Activated CD4-positive, alpha-beta T cell treated with anti-CD3 and anti-CD28 coated beads, Interleukin-2, amount 50 U/mL, for 16 hours (primary cell): ENCODE measurements at regions not wholly inside any gene's neighbourhood (a gene's known extent, or its start where the extent isn't known, plus 50 kb on each side); places are given as distances from the start of the nearest gene placed in this dataset.
"Not testable (repeated sequence)": the region's sequence is repeated elsewhere in the genome, so short reads cannot be mapped to it uniquely, and the experiment has no call there.

Experiments used
- DNase-seq: peaks from one replicate; pipeline ENCODE4 v3.0.0-alpha.2; 2020

DNA sequence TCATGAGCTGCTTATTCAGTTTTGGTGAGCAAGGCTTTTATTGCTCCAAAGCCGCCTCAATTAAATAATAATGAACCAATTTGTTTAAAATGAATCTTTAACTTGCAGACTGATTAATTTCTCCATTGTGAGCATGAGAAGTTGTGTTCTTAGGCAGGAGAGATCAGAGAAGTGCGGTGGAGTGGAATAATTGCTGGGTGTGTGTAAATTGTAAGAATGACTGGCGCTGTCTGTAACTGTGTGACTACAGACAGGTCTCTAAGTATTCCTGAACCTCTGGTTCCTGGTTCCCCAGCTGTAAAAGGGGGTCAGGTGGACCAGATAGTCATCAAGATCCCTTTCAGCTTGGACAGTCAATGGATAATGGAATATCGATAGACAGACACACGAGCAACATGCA, 98.0 kb upstream of the EFEMP1 start:
- DNase-seq = no peak

DNA sequence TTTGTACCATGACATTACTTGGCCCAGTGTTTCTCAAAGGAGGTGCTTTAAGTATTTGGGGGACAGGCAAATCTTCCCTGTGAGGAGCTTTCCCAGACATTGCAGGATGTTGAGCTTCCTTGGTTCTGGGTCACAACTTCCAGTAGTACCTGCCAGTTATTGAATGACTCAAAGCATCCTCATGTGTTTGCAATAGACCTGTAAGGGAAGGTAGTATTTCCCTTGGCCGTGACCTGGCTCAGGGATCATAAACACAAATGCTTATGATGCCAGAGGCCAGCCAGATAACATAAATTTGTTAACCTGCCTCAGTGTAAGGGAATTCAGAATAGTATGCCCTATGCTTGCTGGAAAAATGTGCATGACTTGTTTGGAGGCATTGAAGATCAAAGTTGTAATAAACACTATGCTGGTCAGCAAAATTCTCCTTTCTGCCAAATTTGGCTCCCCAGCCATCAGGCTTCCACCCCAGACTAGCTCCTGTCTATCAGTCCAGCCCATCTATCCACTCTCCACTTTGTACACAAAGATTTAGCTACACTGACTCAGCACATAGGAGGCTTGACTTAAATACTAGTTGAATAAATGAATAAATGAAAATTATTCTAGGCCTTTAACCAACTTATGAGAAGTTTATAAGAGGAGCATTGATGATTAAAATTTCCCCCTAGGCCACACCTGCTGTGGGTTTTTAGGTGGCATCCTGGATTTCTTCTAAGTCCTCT, 102.0 kb upstream of the EFEMP1 start:
- DNase-seq = no peak

DNA sequence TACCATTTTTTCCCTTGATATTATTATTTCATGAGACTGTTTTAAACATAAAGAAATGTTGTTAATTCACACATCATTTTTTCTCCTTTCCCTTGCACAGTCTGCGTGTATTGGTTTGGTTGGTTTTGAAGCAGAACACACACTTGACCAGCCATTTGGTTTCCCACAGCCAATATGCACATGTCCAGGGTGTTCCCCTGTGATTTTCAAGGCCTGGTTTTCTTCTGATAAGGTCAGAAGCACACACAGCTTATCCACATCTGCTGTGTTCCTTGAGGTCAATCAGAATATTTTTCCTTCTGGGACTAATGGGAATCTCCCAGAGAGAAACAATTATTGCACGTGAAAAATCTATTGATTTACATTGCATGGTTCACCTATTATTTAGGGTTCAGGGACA, 103.2 kb upstream of the EFEMP1 start:
- no peak for DNase-seq

DNA sequence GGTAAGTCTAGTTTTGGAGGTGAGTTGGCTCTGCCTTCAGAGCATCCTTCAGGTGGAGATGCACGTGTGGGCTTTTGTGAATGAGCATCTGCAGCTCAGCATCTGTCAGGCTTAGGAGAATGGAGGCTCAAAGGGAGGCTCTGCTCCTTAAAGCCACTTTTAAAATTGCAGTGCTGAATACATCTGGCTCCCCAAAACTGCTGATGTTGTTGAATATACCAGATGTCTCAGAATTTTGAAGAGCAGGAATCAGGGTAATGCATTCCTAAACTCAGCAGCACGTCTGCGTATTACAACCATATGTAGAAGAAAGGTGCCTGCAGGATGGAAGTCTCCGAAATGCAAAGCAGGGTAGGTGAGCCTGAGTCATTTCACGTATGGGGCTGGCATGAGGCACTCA, 106.5 kb upstream of the EFEMP1 start:
- DNase-seq = no peak

DNA sequence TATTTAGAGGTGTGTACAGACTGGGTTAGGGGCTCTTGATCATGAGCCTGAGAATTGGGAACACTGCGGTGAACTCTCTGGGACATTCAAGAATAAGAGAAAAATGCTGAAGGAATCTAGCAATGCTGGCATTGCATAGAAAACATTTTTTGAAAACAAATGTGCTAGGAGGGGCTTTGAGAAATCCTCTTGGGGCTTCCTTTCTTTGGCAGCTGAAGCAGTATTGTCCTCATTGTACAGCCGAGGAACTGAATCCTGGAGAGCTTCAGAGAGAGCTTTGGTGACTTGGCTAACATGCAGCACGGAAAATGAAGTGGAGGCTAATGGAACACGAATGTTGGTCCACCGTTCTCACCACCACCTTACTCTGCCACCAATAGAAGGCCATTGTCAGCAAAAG, 107.3 kb upstream of the EFEMP1 start:
- no peak for DNase-seq

DNA sequence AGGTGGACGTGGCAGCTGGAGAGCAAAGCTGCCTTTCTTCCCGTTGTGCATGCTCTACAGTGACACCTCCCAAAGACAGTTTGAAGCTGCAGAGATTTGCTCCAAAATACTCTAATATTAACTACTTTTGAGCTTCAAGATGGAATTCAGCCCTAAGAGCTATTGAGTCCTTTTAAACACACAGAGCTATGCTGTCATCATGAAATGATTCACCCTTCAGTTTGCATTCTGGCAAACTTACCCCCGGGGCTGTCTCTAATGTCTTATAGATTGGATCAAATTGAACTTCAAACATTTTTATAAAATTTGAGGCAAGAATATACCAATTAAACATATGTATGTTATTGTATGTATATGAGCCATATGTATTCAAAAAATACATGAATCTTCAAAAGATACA, 110.7 kb upstream of the EFEMP1 start:
- no peak for DNase-seq

DNA sequence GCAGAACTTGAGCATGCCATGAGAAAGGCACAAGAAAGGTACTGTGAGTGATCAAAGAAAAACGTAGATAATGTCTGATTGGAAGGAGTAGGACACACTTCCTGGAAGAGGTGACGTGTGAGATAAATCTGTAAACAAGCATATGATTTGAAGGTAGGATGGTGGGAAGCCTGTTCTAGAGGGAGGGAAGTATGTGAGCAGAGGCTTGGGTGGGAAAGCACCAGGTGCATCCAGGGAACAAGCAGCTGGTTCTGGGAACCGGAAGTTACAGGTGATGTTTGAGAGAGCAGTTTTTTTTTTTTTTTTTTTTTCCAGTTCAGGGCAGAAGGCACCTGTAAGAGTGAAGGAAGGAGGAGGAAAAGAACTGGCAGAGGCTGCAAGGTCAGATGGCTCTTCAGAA, 116.6 kb upstream of the EFEMP1 start:
- no peak for DNase-seq

DNA sequence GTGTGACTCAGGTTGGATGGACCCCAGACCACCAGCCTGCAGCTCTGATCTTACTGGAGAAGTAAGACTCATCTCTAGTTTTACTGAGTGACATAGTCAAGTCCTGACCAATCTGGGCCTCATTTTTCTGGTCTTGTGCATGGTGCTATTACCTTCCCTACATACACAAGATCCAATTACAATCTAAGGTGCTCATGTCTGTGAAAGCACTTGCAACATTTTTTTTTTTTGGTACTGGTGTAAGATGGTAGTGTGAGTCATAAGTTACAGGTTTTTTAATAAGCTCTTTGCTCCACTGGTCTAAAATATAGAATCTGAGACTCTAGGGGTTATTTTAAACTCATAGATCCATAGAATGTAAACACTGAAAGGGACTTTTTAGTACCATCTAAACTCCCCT, 117.3 kb upstream of the EFEMP1 start:
- DNase-seq = no peak

DNA sequence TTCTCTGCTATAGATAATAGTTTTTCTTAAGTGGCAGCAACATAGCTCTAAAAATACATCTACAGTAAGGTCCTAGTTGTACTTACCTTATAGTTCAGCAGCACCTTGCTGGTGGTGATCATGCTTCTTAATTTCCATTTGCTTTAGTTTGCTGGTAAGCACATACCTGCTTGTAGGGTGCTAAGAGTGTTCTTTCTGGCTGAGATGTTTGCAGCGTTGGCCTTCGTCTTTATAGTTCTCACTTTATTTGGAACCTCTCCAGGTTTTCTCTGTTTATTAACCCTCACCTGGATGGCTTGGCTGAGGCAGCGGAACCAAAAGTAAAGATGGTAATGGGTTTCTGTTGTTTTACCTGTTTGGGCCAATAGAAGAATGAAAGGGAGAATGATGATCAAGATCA, 123.6 kb upstream of the EFEMP1 start:
- DNase-seq = no peak

DNA sequence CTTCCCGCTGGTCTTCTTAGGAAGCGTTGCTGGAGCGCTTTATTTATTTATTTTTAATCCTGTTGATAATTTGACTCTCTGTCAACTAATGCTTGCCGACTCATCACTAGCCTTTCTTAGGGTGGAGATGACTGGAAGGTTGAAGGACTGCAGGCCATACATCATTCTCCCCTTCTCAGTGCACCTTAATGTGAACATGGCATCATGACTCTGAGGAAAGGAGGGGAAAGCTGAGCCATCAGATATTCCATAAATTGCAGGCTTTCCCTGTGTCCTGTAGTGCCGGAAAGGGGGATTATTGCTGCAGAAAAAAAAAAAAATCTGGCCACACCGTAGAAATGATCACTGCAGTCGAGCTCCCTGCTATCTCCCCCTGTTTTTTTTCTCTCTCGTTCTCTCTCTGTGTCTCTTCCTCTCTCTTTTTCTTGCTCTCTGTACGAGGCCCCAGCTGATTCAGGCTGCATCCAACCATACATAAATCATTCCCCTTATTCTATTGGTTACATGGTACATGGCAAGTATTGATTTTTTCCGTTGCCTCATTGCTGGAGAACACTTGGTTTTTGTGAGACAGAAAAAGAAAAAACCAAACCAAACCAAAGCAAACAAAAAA, 125.8 kb upstream of the EFEMP1 start:
- no peak for DNase-seq

DNA sequence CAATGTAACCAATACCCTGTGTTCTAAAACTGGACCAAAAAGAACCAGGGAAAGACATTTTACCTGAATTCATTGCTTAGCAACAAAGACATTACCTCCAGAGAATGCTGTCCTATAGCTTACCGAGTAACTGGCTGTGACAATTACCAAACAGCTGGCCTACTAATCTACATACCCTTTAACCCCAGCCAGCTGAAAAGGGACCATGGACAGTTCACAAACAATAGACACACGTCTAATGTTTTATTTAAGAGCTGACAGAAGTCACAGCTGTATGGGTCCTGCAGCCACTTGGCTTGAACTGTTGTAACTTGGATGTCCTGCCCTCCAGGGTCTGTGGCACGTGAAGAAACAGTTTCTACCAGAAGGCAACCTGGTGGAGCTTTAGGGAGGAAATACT, 130.1 kb upstream of the EFEMP1 start:
- DNase-seq = no peak

DNA sequence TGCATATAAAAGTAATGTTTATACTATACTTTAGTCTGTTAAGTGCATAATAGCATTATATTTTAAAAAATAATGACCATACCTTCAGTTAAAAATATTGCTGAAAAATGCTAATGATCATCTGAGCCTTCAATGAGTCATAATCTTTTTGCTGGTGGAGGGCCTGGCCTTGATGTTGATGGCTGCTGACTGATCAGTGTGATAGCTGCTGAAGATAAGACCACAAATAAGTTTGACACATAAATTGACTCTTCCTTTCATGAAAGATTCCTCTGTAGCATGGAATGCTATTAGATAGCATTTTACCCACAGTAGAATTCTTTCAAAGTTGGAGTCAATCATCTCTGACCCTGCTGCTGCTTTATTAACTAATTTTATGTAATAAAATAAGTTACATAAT, 128.4 kb upstream of the CCDC85A start:
- no peak for DNase-seq

DNA sequence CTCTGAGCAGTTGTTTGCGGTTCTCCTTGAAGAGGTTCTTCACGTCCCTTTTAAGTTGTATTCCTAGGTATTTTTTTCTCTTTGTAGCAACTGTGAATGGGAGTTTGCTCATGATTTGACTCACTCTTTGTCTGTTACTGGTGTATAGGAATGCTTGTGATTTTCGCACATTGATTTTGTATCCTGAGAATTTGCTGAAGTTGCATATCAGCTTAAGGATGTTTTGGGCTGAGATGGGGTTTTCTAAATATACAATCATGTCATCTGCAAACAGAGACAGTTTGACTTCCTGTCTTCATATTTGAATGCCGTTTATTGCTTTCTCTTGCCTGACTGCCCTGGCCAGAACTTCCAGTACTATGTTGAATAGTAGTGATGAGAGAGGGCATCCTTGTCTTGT, 122.5 kb upstream of the CCDC85A start:
- not testable (repeated sequence) for DNase-seq

DNA sequence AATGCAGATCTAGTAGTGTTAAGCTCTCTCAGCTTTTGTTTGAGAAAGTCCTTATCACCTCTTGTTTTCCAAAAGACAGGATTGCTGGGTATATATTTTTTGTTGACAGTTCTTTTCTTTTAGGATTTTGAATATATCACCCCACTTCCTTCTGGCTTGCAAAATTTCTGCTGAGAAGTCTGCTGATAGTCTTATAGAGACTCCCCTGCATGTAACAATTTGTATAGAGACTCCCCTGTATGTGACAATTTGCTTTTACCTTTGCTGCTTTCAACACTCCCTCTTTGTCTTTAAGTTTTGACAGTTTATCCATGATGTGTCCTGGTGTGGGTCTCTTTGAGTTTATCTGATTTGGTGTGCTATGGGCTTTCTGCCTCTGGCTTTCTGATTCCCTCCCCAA, 115.0 kb upstream of the CCDC85A start:
- DNase-seq = no peak

DNA sequence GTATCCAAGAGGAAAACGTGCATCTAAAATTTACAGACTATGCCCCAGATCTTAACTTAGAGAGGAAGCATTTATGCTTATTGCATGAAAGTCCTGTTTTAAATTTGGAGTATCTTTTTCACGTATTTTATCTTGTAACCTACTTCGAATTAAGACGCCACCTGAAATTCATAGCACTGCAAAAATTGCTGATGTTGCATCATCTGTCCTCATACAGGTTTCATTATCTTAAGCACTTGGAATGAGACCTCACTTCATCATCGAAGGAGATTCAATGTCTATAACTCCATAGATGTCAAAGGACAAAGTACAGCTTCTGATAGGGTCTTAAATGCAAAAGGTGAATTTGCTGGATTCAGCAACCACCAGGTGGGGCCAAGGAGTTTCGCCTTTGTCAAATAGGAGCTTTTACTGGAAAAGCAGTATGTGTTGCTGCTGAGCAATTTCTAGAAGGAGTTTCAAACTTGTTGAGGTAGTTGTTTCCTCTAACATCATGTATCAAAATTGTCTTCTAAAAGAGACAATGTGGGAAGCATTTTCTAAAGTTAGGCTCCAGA, 106.4 kb upstream of the CCDC85A start:
- DNase-seq = peak; percentile 6

DNA sequence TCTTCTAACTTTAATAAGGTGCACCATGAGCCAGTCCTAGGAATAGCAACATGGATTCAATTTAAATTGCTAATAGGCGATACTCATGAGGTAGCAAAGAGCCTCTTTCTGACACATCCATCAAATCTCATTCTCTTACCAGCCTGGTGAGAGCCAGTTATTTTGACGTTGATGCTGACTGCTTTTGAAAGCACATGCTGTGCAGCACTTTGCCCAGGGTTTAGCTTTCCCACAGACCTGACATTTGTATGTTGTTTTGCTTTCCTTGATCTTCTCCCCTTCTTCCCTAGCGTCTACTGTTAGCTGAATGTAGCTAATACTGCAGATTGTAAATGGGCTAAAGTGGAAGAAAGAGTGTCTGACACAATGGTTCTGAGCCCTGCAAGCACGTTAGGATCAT, 101.1 kb upstream of the CCDC85A start:
- DNase-seq = no peak

DNA sequence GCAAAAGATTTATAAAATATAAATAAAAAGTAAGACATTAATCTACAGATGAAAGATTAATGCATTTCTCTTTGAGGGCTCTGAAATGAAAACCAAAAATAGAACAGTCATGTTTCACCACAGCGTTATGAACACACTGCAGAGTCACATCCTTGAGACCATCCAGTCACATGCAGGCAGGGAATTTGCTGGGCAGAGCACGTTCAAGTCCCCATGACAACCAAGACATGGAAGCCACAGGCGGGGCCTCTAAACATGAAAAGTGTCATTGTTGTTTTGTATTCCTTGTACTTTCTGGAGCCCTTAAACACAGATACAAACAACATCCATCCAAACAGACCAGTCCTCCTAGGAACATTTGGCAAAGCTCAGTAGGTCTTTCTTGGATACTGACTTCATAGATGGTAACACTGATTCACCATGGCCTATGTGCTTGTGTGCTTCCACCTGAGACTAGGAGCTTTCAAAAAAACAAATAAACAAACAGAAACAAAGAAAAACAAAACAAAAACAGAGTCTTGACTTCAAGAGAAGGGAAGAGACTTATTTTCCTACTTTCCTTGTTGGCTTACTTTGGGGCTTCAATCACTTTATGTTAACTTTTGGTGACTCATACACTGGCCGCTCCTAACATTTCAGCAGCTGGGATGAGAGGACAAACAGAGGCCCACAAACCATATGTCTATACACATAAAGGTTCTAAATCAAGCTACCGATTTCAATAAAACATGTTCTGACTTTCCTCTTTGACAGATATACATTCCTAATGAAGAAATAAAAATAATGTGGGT, 99.5 kb upstream of the CCDC85A start:
- DNase-seq = no peak

DNA sequence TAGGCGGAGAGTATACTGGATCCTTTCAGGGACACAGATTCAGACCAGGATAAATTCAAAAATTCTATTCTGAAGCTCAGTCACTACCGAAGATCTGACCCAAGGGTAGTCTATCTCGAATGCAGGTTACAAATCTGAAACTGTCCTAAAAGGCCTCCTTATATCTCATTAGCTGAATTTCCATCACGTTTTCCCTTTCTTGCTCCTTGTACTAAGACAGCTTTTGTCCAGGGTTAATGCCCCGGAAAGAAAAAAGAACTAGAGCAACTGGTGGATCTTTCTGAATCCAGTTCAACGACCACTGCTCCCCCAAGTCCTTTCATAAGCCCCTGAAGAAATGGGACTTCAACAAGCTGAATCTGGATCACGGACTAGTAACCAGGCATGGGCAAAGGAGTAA, 97.5 kb upstream of the CCDC85A start:
- no peak for DNase-seq

DNA sequence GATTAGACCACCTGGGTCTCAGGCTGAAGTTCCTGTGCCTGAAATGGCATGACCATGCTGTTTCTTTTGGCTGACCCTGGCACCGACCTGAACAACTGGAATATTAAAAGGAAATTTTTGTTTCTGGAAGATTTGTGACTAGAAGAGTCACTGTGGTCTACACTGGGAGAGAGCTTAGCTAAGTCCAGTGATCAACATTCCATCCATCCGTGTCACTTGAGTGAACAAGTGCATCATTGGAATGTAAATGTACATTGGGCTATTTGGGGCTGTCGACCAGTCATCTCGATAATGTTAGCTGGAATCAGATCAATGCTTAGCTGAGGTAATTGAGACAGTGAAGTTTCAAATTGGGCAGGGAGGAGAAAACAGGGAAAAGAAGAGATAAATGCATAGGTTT, 95.4 kb upstream of the CCDC85A start:
- no peak for DNase-seq

DNA sequence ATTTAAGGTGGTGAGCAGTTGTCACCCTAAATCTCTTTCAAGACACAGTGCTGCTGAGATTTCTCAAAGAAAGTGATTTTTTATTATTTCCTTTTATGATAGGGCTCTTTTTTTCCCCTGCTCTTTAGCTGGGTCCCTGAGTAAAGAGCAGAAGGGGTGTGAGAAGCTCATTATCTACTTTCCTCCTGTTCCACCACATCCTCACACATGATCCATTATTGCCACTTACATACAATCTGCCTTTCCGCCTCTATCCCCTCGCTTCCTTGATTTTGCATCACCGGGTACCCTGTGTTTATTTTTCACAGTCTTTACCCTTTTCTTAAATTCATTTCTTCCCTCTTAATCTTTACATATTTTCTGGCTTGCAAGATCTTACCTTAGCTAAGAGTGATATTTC, 93.9 kb upstream of the CCDC85A start:
- no peak for DNase-seq

DNA sequence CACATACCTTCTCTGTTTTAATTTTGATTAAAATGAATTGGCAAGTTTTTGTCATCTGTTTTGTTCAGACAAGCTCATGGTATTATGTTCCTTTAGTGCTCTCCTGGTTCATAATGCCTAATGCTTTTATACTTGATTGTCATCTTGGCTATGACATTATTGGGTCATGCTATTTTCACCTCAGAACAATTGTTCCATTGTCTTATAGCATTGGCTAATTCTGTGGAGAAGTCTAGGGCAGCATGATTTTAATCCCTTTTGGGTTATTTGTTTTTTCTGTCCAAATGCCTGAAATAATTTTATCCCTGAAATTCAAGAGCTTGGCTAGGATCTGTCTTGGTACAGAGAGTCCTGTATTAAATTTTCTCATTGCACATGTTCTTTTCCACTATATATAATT, 83.8 kb upstream of the CCDC85A start:
- DNase-seq = no peak

DNA sequence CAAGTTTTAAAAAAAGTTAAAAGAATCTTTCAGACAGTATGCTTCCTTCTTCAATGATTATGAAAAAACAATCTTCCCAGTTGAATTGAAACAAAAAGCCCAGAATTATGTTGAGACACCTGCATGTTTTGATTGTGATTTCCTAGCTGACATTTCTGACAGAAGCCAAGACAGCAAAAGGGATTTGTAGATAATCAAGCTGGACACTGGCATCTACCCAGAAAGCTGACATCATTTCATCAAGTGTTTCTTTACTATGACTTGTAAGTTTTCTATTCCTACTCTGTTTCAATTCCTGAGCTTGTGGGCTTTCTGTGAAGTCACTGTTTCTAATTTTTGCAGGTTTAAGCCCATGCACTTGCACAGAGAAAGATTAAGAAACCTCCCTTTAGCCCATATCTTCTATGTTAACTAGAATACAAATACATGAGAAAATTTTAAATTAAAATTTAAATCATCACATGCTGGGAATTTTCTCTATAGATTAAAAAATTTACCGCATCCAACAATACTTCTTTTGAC, 82.9 kb upstream of the CCDC85A start:
- no peak for DNase-seq

DNA sequence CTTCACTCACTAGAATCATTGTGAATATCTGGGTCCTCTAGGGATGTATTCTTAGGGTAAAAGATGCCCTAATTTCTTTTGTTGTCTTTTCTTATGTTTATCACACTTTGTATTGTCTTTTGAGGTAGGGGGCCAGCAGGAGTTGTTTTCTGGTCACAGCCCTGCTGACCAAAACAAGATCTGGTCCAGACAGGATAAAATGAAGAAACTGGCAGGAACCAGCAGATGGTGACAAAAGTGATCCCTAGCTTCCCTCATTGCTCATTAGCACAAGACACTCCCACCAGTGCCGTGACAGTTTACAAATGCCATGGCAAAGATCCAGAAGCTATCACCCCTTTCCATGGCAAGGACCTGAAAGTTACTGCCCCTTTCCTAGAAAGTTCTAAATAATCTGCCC, 81.7 kb upstream of the CCDC85A start:
- DNase-seq = no peak

DNA sequence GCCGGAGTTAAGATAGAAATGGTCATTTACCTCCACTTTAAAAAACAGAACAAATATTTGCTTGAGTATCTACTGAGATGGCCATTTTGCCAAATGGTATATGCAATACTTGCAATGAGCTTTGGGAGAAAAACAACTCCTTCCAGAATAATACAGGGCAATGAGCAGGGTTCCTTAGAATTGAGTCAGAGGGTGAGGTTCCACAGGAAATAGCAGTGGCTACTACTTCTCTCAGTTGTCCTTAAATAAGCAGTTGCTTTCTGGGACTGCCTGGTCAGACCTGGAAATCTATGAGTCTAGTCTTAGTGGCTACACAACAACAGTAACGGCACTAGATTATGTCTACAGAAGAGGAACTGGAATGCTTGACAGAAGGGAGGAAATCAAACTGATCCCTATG, 80.9 kb upstream of the CCDC85A start:
- no peak for DNase-seq
